GM12875 (cell line): ENCODE measurements at regions not wholly inside any gene's neighbourhood (a gene's known extent, or its start where the extent isn't known, plus 50 kb on each side); places are given as distances from the start of the nearest gene placed in this dataset.

ENCODE experiments used
- H3K4me3 ChIP-seq: one replicate; pipeline ENCODE4 v1.5.1; 2011; ENCODE audit warnings: low read depth, low read length, control low read depth
- TF ChIP-seq, protein P1 (sequence below): IDR thresholded peaks from 2 replicates; pipeline ENCODE4 v1.5.1; 2011; ENCODE audit warnings: low read depth, mild to moderate bottlenecking, control low read depth, inconsistent platforms, low read length, moderate library complexity, borderline replicate concordance; ENCODE audit not compliant: insufficient read depth

DNA sequence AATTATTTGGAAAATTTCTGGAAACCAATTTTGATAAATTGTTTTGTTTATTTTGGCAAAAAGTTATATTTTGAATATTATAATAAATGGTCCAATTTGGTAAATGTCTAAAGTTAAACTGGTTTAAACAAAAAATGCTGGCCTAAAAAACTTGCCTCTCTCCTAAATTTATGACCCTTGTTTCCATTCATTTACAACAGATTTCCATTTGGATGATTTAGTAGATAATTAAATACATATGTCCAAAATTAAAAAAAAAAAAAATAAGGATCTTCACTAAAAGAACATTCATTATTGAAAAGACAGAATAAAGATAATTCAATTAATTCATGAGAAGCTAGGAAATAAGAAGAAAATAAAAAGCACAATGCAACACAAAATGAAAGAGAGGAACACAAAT, 449.5 kb downstream of the SPRY1 start:
- H3K4me3 ChIP-seq, result no peak overlapping the region
- TF ChIP-seq, protein P1, sequence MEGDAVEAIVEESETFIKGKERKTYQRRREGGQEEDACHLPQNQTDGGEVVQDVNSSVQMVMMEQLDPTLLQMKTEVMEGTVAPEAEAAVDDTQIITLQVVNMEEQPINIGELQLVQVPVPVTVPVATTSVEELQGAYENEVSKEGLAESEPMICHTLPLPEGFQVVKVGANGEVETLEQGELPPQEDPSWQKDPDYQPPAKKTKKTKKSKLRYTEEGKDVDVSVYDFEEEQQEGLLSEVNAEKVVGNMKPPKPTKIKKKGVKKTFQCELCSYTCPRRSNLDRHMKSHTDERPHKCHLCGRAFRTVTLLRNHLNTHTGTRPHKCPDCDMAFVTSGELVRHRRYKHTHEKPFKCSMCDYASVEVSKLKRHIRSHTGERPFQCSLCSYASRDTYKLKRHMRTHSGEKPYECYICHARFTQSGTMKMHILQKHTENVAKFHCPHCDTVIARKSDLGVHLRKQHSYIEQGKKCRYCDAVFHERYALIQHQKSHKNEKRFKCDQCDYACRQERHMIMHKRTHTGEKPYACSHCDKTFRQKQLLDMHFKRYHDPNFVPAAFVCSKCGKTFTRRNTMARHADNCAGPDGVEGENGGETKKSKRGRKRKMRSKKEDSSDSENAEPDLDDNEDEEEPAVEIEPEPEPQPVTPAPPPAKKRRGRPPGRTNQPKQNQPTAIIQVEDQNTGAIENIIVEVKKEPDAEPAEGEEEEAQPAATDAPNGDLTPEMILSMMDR, result no peak

DNA sequence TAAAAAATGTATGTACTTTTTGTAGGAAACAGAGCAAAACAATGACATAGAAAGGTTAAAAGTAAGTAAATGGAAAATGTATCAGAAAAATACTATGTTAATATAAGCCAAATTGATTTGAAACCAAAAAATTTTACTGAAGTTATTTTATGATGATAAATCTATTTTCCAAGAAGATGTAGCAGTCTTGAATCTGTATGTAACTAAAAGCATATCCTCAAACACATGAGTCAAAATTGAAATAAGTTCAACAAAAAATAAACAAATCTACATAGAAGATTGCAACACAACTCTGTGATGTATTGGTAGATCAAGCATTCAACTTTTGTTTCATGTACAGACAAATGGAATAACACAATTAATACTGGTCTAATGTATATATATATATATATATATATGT, 450.0 kb downstream of the SPRY1 start:
- TF ChIP-seq, protein P1, result no peak
- H3K4me3 ChIP-seq, result no peak overlapping the region

DNA sequence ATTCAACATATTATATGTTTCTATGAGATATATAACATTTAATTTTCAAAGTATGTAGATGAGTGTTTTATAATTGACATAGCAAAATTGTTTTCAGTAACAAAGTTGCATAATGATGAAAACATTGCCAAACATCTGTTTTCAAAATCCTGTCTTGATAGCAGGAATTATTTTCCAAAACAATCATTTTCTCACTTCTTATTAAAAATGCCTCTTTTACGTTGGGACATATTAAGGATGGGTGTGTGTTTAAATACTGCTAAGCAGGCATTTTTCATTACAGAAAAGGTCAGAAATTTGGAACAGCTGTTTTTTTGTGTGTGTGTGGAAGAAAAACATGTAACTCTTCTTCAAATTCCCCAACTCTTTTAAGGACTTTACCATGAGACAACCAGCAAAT, 452.0 kb downstream of the SPRY1 start:
- no peak overlapping the region for H3K4me3 ChIP-seq
- TF ChIP-seq, protein P1, result no peak

GRCh38 chr4:123849495-123849894, 452.9 kb downstream of the SPRY1 start:
- no peak overlapping the region for H3K4me3 ChIP-seq
- TF ChIP-seq, protein P1, result no peak

DNA sequence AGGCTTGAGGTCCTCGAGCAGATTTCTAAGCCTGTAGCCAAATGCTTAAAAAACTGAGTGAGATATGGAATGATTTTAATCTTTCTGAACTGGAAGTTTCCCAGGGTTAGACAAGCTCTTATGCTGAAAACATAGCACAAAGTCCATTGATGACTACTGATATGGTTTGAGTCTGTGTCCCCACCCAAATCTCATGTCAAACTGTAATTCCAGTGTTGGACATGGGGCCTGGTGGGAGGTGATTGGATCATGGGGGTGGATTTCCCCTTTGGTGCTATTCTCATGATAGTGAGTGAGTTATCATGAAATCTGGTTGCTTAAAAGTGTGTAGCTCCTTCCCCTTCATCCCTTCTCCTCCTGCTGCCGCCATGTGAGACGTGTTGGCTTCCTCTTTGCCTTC, 454.9 kb downstream of the SPRY1 start:
- no peak overlapping the region for H3K4me3 ChIP-seq
- TF ChIP-seq, protein P1, result no peak

DNA sequence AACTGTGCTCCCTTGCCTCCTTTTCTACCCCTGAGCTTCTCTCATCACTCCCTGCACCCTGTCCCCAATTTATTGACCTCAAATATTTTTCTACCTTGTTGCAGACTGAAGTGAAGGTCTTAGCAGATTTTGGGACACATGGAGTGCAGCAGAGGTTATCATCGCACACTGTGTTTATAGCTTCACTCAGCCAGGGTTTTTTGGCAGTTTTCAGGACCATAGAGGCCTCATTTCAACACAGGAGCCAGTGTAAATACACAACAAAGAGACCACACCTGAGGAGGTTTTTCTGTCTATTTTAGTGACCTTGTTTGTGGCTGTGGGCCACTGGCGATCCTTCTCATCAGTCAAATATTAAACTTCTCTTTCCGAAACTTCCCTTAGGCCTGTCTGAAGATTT, 457.1 kb downstream of the SPRY1 start:
- H3K4me3 ChIP-seq, result no peak overlapping the region
- TF ChIP-seq, protein P1, result no peak

DNA sequence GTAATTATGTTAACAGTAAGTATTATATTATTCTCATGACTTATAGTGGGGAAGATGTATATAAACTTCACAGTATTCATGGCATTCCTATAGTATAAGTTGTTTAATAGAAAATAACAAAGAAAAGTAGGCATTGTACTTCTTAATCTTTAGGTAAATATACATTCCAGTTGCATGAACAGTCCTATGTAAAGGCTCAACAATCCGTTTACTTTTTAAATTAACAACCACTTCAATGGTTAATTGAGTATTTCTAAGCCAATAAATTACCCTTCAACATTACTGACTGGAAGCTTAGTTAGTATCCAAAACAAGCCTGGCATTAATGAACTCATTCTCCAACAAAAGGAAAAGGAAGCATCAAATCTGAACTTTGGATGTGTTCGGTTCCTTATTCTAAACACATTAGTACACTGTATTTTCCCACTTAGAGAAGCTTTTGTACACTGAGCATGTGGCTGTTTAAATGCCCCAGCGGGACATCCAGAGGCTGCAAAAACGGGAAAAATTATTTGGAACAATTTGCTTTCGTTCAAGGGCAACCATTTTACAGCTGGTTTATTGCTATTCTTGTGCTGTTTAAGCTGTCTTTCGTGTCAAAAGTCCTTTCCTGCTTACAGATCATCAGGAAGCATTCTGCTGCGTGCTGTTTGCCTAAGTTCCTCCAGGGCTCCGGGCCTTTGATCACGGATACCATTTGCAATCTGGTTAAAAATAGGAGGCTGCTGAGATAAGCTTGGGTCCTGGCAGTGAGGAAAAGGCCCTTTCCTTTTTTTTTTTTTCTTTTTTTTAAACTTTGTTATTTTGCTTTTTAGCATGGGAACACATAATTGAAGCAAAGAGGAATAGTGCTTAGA, 460.3 kb downstream of the SPRY1 start:
- H3K4me3 ChIP-seq, result no peak overlapping the region

More for the DNA sequence above, 460.3 kb downstream of the SPRY1 start:
- TF ChIP-seq, protein P1, result no peak
